H9 (cell line): ENCODE measurements at regions not wholly inside any gene's neighbourhood (a gene's known extent, or its start where the extent isn't known, plus 50 kb on each side); places are given as distances from the start of the nearest gene placed in this dataset.

ENCODE experiments used
- DNase-seq: peaks from one replicate; pipeline ENCODE4 v3.0.0-alpha.2; 2017
- H2AFZ ChIP-seq: one replicate; pipeline ENCODE4 v1.6.1; 2013; ENCODE audit warnings: mild to moderate bottlenecking, low read length, control low read depth, moderate library complexity
- H2AK5ac ChIP-seq: 2 replicates; pipeline ENCODE4 v1.6.1; 2013; ENCODE audit warnings: low read length, control low read depth, mixed read lengths; ENCODE audit not compliant: insufficient read length
- H2BK120ac ChIP-seq: one replicate; pipeline ENCODE4 v1.6.1; 2013; ENCODE audit warnings: low read depth, mild to moderate bottlenecking, low read length, control low read depth, inconsistent platforms; ENCODE audit not compliant: poor library complexity, severe bottlenecking
- H2BK12ac ChIP-seq: 2 replicates; pipeline ENCODE4 v1.6.1; 2013; ENCODE audit warnings: low read length, control low read depth, mixed read lengths, low read depth; ENCODE audit not compliant: insufficient read length
- H2BK15ac ChIP-seq: 2 replicates; pipeline ENCODE4 v1.6.1; 2013; ENCODE audit warnings: low read depth, low read length, control low read depth
- H2BK20ac ChIP-seq: one replicate; pipeline ENCODE4 v1.6.1; 2013; ENCODE audit warnings: low read depth, mild to moderate bottlenecking, low read length, control low read depth, inconsistent platforms; ENCODE audit not compliant: poor library complexity, severe bottlenecking
- H2BK5ac ChIP-seq: 2 replicates; pipeline ENCODE4 v1.6.1; 2013; ENCODE audit warnings: low read length, control low read depth, mixed read lengths; ENCODE audit not compliant: insufficient read length
- H3K14ac ChIP-seq: 2 replicates; pipeline ENCODE4 v1.6.1; 2013; ENCODE audit warnings: low read length, control low read depth; ENCODE audit not compliant: insufficient read depth
- H3K18ac ChIP-seq: 2 replicates; pipeline ENCODE4 v1.6.1; 2013; ENCODE audit warnings: low read depth, mild to moderate bottlenecking, mixed read lengths, low read length, control low read depth; ENCODE audit not compliant: insufficient read length
- H3K23ac ChIP-seq: 2 replicates; pipeline ENCODE4 v1.6.1; 2013; ENCODE audit warnings: low read length, control low read depth, mixed read lengths, low read depth; ENCODE audit not compliant: insufficient read length
- H3K23me2 ChIP-seq: 2 replicates; pipeline ENCODE4 v1.6.1; 2013; ENCODE audit warnings: low read depth, mild to moderate bottlenecking, mixed read lengths, low read length, control low read depth; ENCODE audit not compliant: insufficient read length, poor library complexity, severe bottlenecking
- H3K27ac ChIP-seq: 2 replicates; pipeline ENCODE4 v1.5.1; 2013; ENCODE audit warnings: low read length, control low read depth, mixed read lengths, low read depth; ENCODE audit not compliant: insufficient read length
- H3K27me3 ChIP-seq: 2 replicates; pipeline ENCODE4 v1.6.1; 2013; ENCODE audit warnings: low read length, control low read depth, inconsistent platforms; ENCODE audit not compliant: insufficient read depth
- H3K4ac ChIP-seq: 2 replicates; pipeline ENCODE4 v1.6.1; 2013; ENCODE audit warnings: low read depth, mild to moderate bottlenecking, control low read depth, inconsistent platforms, low read length, moderate library complexity
- H3K4me1 ChIP-seq: 2 replicates; pipeline ENCODE4 v1.6.1; 2013; ENCODE audit warnings: low read length, control low read depth, inconsistent platforms; ENCODE audit not compliant: insufficient read depth
- H3K4me2 ChIP-seq: 2 replicates; pipeline ENCODE4 v1.6.1; 2013; ENCODE audit warnings: low read length, control low read depth, mixed read lengths; ENCODE audit not compliant: insufficient read length, insufficient read depth
- H3K56ac ChIP-seq: 2 replicates; pipeline ENCODE4 v1.6.1; 2013; ENCODE audit warnings: low read depth, mild to moderate bottlenecking, mixed read lengths, low read length, control low read depth; ENCODE audit not compliant: insufficient read length
- H3K79me1 ChIP-seq: 2 replicates; pipeline ENCODE4 v1.6.1; 2013; ENCODE audit warnings: low read depth, mild to moderate bottlenecking, moderate library complexity, low read length, control low read depth, inconsistent platforms; ENCODE audit not compliant: insufficient read depth, poor library complexity, severe bottlenecking
- H3K79me2 ChIP-seq: 2 replicates; pipeline ENCODE4 v1.6.1; 2013; ENCODE audit warnings: low read length, control low read depth, inconsistent platforms; ENCODE audit not compliant: insufficient read depth
- H3K9ac ChIP-seq: 2 replicates; pipeline ENCODE4 v1.6.1; 2013; ENCODE audit warnings: low read length, control low read depth, mixed read lengths; ENCODE audit not compliant: insufficient read length; ENCODE audit errors: extremely low read depth
- H3K9me3 ChIP-seq: one replicate; pipeline ENCODE4 v1.6.1; 2013; ENCODE audit warnings: low read depth, low read length, inconsistent platforms; ENCODE audit not compliant: control insufficient read depth
- H3T11ph ChIP-seq: one replicate; pipeline ENCODE4 v1.6.1; 2013; ENCODE audit warnings: mild to moderate bottlenecking, low read length, control low read depth, inconsistent platforms
- H4K20me1 ChIP-seq: one replicate; pipeline ENCODE4 v1.6.1; 2013; ENCODE audit not compliant: control insufficient read depth, insufficient read length, insufficient read depth
- H4K5ac ChIP-seq: 2 replicates; pipeline ENCODE4 v1.6.1; 2013; ENCODE audit warnings: low read depth, mild to moderate bottlenecking, mixed read lengths, low read length, control low read depth; ENCODE audit not compliant: insufficient read length
- H4K8ac ChIP-seq: replicated peaks from 2 replicates; pipeline ENCODE4 v1.6.1; 2013; ENCODE audit warnings: low read length, control low read depth, mixed read lengths, low read depth; ENCODE audit not compliant: insufficient read length
- H4K91ac ChIP-seq: 2 replicates; pipeline ENCODE4 v1.6.1; 2013; ENCODE audit warnings: low read depth, mild to moderate bottlenecking, moderate library complexity, mixed read lengths, low read length, control low read depth; ENCODE audit not compliant: insufficient read length
- H3K27ac Mint-ChIP-seq, 3 experiments: 2 replicates in 2 of 3; 3 replicates in 1 of 3; pipeline ENCODE4 v1.8.0; 2020 to 2021; ENCODE audit warnings: mixed read lengths in 3 of 3, mild to moderate bottlenecking in 1 of 3, moderate library complexity in 1 of 3
- H3K27me3 Mint-ChIP-seq: 2 replicates; pipeline ENCODE4 v1.8.0; 2021; ENCODE audit warnings: low read depth, mild to moderate bottlenecking, moderate library complexity, mixed read lengths
- H3K36me3 Mint-ChIP-seq, 3 experiments: 2 replicates in 2 of 3; 3 replicates in 1 of 3; pipeline ENCODE4 v1.8.0; 2020 to 2021; ENCODE audit warnings: low read depth in 3 of 3, mixed read lengths in 3 of 3; ENCODE audit not compliant: insufficient read depth in 1 of 3
- H3K4me1 Mint-ChIP-seq, 2 experiments: 2 replicates each; pipeline ENCODE4 v1.8.0; 2020; ENCODE audit warnings: mixed read lengths in 2 of 2
- H3K4me3 Mint-ChIP-seq, 2 experiments: 2 replicates in 1 of 2; 3 replicates in 1 of 2; pipeline ENCODE4 v1.8.0; 2020 to 2021; ENCODE audit warnings: mild to moderate bottlenecking in 2 of 2, mixed read lengths in 2 of 2, moderate library complexity in 1 of 2
- H3K9me3 Mint-ChIP-seq, 2 experiments: 2 replicates in 1 of 2; 3 replicates in 1 of 2; pipeline ENCODE4 v1.8.0; 2020; ENCODE audit warnings: mild to moderate bottlenecking in 2 of 2, mixed read lengths in 2 of 2, moderate library complexity in 1 of 2
- CTCF ChIP-seq: fragments of 200-600 bp; sonication (generic); conservative IDR thresholded peaks from 3 replicates; pipeline ENCODE4 v1.8.0; 2021; ENCODE audit warnings: antibody characterized with exemption, mild to moderate bottlenecking
- WGBS: extraction: QIAGEN DNeasy Blood & Tissue Kit; methylation state at CpG from one replicate; pipeline ENCODE4 v1.1.7; 2013; ENCODE audit warnings: missing lambda C conversion rate, low lambda C conversion rate, mixed read lengths; ENCODE audit not compliant: insufficient read length; ENCODE audit errors: extremely low coverage; 5-methylcytosine and 5-hydroxymethylcytosine counted together

GRCh38 chr1:219987325-219987724, 59.0 kb upstream of the SLC30A10 start:
- Histone ChIP-seq H3K23ac (no peak overlapping the region), H2BK120ac (no peak overlapping the region), H3K27me3 (no peaks in the 10 kb centered on the region), H3K18ac (no peak overlapping the region), H3K9me3 (no peaks in the 10 kb centered on the region), H2BK20ac (no peak overlapping the region), H4K20me1 (no peaks in the 10 kb centered on the region), H4K5ac (no peak overlapping the region), H2AFZ (no peak overlapping the region), H4K8ac (no peak overlapping the region), H3K23me2 (no peaks in the 10 kb centered on the region), H2BK12ac (no peak overlapping the region), H3K79me2 (no peaks in the 10 kb centered on the region), H3K4me1 (no peaks in the 10 kb centered on the region), H3K4me2 (no peak overlapping the region), H3K4ac (no peak overlapping the region), H2BK15ac (no peak overlapping the region), H2AK5ac (no peak overlapping the region), H3K79me1 (no peaks in the 10 kb centered on the region), H2BK5ac (no peak overlapping the region), H4K91ac (no peak overlapping the region), H3K14ac (no peak overlapping the region), H3K27ac (no peak overlapping the region), H3K56ac (no peak overlapping the region), H3T11ph (no peak overlapping the region), H3K9ac (no peak overlapping the region)
- no CpG with 5 or more reads among the region's 2 CpGs for WGBS
- Mint-ChIP-seq H3K4me3 (no peak overlapping the region), H3K27ac (no peak overlapping the region), H3K9me3 (no peaks in the 10 kb centered on the region), H3K36me3 (peaks cover 16 to 33% (median 28%) of the 10 kb centered on the region in 3 experiments; a peak in 5 of 7 replicates), H3K27me3 (no peaks in the 10 kb centered on the region), H3K4me1 (no peaks in the 10 kb centered on the region)
- TF ChIP-seq CTCF = no peak
- DNase-seq = no peak
